Stimulated activated CD4-positive, alpha-beta T cell treated with anti-CD3 and anti-CD28 coated beads, Interleukin-2, amount 100 ng/mL, for 4 hours (primary cell): ENCODE measurements at regions not wholly inside any gene's neighbourhood (a gene's known extent, or its start where the extent isn't known, plus 50 kb on each side); places are given as distances from the start of the nearest gene placed in this dataset.
"Not testable (repeated sequence)": the region's sequence is repeated elsewhere in the genome, so short reads cannot be mapped to it uniquely, and the experiment has no call there.

Source experiments
- DNase-seq: peaks from one replicate; pipeline ENCODE4 v3.0.0-alpha.2; 2020; ENCODE audit warnings: low read depth

DNA sequence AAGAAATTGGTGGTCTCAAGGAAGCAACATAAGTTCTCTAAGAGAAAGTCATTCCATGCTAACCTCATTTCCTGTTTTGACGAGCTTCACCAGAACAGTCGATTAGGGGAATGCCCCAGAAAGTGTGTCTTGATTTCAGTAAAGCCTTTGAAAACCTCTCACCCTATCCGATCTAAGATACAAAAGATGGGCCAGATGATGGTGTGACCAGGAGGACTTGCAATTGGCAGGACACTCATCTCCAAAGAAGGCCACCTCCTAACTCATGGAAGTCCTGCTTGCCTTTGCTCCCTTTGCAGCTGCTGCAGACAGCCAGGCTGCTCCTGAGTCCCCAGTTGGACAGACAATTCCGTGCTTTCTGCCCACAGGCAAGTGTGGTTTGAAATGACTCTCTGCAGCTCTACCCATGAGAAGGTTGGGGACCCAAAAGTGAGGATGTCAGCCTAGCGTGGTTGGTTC, 304.2 kb downstream of the BCL2L11 start:
- not testable (repeated sequence) for DNase-seq

GRCh38 chr2:111425789-111426201, 305.1 kb downstream of the BCL2L11 start:
- not testable (repeated sequence) for DNase-seq

DNA sequence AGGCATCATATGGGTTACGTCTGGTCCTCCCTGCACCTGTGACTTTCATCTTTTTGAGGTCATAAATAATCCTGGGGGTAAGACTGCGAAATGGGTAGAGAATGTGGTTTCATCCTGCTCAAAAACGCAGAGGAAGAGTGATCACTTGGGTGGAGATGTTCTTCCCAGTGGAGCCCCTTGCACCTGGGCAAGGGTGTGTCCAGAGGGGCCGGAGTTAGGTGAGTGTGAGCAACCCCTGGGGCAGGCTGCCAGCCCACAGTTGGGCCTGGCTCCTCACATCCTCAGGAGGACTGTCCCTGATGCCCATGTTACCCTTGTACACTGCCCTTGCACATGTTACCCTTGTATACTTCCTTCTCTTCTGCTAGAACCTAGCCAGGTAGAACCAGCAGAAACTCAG, 306.6 kb downstream of the BCL2L11 start:
- not testable (repeated sequence) for DNase-seq

DNA sequence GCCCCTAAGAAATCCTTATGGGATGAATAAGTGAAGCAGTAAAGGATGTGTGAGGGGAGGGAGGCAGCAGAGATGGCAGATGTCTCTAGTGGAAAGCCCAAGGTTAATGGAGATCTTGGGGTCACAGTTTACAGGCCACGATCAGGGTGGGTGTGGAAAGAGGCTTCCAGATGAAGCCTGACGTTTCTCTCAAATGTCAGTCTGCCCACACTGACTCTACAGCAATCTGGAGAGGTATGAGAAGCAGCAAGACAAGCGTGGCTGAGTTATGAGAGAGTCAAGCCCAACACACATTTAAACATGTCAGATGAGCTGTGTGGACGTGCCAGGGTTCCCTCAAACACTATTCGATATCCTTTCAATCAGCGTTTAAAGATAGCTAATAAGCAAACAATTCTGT, 308.2 kb downstream of the BCL2L11 start:
- DNase-seq = not testable (repeated sequence)

GRCh38 chr2:111429353-111429752, 308.6 kb downstream of the BCL2L11 start:
- not testable (repeated sequence) for DNase-seq

DNA sequence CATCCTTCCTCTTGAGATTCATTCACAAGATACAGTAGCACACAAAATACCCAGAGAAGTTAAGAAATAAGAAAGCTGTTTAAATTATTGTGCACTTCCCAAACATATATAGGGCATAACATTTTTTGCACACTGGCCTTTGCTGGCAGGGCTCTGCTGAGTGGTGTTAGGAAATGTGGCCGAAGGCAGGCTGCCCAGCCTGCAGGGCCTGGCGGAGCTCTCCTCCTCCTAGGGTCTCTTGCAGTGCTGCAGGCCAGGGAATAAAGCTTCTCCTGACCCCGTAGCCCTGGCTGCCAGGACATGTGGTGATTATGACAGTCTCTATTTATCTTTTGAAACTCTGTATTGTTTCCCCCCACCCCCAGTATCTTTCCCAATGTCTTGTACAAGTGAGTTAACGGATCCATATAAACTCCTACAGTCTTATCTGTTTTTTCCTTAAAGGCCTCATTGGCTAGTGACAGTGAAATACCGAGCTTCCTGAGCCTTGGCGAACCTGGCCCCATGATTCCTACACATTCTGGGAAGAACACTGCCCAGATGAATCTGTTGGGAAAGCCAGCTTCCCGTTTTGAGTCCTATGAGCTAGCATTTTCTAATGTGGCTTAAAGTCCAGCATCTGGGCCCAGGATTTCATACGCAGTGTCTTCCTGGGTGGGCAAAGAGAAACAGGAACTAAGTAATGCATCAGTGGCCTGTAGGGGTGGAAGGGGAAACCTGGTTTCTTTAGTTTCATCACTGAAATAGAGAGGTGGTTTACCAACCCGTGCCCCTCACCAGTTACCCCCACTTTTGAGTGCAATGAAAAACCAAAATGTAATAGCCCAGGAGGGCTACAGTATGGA, 310.3 kb downstream of the BCL2L11 start:
- not testable (repeated sequence) for DNase-seq

DNA sequence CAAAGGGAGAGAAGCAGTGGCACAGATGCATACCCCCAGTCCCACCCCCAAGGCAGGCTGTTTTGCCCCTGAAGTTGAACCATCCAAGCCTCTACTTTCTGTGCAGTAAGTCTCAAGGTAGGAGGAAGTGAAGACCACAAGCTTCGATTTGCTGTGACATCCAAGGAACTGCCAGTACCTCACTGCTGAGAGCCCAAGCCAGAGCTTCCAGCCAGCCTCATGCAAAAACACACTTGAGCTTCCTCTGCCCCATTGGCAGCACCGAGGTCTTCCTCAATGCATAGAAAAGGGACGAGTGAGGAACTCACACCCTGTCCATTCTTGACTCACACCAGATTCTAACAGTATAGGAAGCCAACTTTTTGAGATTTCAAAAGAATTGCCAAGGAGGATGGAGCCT, 311.7 kb downstream of the BCL2L11 start:
- DNase-seq = not testable (repeated sequence)

DNA sequence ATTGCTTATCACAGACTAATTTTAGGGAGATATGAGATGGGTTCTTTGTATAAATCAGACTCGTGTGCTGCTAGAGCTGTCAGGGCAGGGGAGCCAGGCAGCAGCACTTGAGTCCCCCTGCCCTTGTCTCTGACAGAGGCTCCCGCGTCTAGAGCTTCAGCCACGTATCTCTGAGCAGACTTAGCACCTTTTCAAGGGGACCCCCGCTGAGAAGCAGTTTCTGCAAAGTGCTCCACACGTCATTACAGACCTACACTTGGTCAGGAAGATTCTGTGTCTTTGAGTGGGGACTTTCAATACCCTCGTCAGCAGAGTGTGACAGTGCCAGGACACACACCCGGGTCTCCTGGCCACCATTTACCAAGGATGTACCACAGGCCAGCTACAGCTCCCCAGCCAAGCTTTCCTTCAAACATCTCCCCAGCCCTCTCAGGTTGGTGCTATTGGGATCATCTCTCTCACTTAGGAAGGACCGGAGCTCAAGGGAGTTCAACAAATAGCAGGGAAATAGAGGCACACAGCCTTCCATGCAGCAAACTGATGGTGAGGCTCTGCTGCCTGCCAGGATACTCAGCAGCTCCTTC, 312.3 kb downstream of the BCL2L11 start:
- DNase-seq = not testable (repeated sequence)

DNA sequence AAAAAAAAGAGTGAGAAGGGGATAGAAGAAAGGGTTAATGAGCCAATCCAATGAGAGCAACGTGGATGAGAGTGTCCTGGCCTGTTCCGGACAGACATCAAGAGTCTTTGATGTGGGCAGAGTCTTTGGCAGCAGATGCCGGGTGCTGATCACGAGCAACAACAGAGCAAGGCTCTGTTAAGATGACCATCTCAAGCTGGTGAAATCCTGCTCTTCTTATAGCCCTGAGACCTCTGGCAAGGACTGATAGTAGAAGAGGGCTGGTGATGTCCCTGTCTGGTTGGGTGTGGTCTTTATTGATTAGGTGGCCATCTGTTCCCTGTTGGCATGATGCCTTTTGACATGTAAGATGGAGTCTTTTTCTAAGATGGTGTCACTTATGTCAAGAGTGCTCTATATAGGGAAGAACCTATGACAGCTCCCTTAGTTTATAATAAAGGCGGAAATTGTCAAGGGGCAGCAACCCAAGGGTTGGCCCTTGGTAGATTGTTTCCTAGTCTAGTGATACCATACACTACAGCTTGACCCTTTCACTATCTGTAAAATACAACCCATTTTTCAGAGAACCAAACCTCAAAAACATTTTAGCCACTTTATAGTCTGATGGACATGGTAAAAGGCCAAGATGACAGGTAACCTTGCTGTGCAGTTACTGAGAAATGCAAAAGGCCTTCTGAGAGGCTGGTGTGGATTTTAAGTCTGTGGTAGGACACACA, 313.3 kb downstream of the BCL2L11 start:
- not testable (repeated sequence) for DNase-seq

GRCh38 chr2:111434608-111434939, 313.9 kb downstream of the BCL2L11 start:
- DNase-seq = not testable (repeated sequence)

DNA sequence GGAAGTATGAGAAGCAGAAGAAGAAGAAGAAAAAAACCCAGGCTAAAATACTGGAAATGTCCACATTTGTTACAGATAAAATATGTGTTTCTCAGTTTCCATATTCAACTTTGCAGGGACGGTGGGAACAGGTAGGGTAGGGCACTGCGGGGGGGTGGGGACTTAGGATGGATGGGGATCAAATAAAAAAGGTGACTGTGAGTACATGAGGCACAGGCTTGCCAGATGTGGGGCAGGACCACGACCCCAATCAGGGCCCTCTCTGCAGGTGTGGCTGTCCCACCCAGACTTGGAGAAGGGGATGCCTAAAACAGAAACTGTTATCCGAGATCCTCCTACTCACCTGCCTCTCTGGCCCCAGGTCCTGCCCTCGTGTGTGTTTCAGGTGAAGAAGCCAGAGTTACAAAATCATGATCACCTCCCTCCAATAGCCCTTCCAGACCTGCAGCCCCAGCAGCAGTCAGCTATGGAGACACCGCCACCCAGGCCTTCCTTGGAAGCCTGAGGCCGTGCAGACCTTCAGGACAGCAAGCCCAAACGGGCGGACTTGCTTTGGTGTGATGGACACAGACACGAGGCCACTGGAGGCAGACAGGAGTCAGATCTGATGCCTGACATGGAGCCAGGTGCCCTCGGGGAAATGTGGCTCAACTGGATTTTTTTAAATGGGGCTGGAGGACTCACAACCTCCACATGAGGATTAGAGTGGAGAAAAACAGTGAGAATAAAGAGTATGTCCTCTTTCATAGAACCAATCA, 315.0 kb downstream of the BCL2L11 start:
- DNase-seq = not testable (repeated sequence)

GRCh38 chr2:111436411-111436810, 315.7 kb downstream of the BCL2L11 start:
- DNase-seq = not testable (repeated sequence)

DNA sequence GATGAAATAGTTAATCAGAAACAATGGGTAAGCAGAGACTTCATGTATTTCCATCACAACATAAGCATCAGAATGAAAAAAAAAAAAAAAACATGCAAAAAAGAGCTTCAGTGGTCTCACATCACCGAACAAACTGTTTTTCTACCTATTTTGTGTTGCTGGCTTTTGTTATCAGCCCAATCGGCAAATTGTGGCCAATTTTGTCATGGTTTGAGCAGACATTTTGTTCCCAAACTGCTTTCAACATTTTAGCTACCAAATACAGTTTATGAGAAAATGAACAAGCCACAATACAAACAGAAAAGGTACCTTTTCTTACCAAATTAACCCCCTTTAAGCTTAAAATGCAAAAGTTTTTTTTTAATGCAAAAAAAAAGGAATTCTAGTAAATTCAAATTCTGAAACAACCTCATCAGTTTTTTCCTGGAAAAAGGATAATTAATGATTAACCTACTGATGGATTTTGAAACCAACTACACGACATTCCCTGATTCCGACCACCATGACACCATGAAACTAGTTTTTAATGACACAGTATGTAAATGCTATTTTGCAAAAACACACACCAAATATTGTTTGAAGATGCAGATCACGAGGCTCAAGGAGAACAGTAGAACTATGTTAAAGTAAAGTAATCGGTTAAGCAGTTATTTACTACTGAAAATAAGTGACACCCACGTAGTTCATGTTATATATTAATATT, 316.7 kb downstream of the BCL2L11 start:
- DNase-seq = not testable (repeated sequence)

DNA sequence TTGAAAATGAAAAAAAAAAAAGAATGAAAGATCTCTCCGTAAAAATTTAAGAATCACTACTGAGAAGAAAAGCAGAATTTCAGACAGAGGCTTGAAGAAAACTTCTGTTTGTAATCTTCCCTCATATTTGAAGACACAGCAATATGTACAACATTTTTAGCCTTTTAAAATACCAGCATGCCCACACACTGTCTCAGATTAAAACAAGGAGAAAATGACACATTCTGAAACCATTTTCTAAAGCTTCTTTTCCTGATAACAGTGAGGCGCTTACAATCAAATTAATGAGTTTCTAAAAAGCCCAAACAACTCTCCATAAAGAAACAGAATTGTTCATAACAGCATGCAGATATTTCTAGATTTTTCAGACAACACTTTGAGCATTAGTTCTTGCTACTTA, 317.4 kb downstream of the BCL2L11 start:
- not testable (repeated sequence) for DNase-seq

DNA sequence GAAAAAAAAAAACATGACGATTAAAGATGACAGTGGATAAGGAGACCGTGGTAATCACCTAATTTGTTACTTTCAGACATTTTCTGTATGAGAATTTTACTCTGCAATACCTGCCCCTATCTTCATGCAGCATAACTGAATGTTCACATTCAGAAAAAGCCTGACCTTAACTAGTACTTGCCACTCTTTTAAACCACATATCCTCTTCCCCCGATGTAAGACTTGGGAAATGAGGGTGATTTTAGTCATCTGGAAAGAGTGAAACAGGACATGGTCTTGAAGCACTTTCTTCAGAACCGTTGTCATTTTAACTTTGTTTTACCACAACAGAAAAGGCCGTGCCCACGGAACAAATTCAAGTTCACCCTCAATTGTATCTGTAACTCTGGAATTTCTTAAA, 318.5 kb downstream of the BCL2L11 start:
- not testable (repeated sequence) for DNase-seq

DNA sequence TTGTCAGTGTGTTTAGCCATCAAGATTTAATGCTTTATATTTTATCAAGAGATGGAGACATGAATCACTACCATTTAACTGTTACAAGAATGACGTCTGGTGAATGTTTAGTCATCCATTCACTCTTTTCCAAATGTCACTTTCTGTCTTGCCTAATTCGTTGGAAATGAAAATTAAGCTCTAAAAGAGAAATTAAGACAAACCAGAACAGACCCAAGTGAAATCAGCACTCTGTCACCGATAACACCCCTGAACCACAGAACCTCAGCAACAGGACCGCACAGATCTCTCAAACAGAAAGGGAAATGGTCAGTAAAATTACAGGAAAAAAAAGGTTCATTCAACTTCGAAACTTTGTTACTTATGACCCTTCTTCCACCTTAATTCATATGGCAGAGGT, 320.9 kb downstream of the BCL2L11 start:
- not testable (repeated sequence) for DNase-seq

DNA sequence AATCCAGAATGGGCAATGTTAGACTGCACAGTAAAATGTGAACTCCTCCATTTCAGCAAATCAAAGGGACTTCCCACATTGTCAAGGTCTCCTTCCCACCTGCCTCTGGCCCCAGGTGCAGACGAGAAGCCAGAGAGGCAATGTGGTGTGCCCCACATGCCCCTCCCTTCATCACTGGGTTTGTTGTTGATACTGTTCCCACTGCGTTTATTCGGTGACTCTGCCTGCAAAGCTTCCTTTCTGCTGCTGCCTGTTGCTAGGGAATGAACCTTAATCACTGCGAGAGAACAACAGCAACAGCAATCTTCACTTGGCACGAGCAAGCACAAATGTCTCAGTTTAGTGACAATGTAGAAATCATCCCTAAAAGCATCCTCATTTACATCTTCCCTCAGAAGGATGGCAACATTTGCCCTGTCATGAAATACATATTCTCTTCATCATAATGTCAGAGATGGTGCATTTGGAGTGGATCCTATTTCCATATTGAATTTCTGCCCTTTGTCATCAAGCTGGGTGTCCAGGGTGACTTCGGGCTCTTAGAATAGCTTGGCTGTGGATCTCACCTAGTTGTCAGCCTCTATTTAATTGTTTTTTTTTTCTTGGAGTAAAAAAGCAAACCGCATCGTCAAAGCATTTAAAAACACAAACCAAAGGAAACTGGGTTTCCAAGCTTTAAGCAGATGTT, 322.2 kb downstream of the BCL2L11 start:
- DNase-seq = not testable (repeated sequence)

- DNase-seq = not testable (repeated sequence)
These were observed 323.8 kb downstream of the BCL2L11 start for GRCh38 chr2:111444516-111444915.

DNA sequence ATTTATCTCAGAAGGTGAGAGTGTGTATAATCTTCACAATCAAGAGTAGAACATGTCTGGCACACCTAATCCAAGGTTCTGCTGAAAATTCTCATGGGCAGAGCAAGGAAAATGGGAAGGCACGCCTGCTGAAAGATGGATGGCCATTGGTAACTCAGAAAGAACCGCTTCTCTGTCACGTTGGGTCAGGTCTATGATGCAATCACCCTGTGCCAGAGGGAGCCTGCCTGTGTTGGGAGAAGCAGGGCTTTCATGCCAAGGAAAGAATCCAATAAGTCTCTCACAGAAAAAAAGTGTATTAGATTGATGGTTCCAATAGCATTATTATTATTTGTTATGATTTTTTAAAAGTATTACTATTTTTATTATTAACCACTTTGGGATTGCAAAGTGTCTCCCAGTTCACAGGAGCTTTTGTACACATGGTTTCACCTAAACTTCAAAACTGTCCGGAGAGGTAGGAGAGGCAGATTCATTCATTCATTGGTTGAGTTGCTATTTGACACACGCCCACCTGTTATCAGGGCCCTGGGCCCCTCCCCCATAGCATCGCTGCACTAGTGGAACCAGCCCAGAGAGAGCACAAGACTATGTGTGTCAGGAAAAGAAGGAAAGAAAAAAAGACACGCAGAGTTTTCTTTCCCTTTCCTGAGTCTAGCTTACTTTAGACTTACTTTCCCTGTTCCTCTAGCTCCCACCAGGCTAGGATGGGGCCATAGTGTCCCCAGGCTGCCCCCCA, 324.6 kb downstream of the BCL2L11 start:
- DNase-seq = not testable (repeated sequence)

DNA sequence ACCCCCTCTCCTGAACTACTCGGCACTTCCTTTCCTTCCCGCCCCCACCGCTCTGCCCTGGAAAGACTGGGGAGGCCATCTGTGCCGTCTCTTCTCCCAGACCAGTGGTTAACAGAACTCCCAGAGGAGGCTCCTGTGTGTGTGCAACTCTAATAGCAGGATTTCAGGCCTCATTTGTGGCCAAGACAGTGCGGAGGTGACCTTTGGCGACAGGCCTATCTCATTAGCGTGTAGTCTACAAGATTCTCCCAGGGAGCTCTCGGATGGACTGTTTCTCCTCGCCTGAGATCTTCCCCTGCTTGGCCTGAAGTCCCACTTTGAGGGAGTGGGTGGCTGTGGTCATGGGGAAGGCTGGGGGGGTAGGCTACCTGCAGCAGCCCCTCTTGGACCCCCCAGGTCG, 325.2 kb downstream of the BCL2L11 start:
- DNase-seq = not testable (repeated sequence)
